GM19043 (cell line): ENCODE measurements at regions not wholly inside any gene's neighbourhood (a gene's known extent, or its start where the extent isn't known, plus 50 kb on each side); places are given as distances from the start of the nearest gene placed in this dataset.

ENCODE experiments used
- ATAC-seq: cut with Tn5 transposase; IDR thresholded peaks from one replicate; pipeline ENCODE4 v1.9.1; 2021; ENCODE audit warnings: low read depth; ENCODE audit not compliant: unreplicated experiment

GRCh38 chr3:190790185-190790584, 72.3 kb downstream of the GMNC start:
- no peak for ATAC-seq

DNA sequence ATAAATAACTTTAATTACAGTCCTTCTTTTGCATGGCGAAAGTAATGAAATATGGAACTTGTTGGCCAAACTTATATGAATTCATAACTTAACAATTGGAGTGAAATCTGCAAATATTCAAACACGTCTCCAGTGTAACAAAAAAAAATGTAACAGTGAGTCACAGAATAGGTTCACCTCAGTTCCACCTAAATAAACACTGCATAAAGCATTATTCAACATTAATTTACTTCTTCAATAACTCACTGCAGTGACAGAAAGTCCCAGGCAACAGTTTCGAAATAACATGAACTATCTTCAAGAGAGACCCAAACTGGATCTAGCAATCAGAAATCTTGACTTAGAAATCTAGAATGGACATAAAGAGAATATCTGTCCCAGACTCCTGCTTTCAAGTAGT, 75.6 kb downstream of the GMNC start:
- ATAC-seq: no peak

DNA sequence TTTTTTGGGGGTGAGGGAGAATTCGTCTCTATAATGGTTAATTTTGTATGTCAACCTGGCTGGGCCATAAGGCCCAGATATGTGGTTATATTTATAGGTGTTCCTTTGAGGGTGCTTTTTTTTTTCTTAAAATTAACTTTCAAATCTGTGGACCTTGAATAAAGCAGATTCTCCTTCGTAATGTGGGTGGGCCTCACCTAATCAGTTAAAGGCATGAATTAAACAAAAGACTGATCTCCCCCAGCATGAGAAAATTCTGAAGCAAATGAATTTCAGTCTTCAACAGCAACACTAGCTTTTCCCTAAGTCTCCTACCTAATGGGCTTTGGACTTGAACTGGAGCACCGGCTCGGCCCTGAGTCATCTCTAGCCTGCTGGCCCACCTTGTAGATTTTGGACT, 77.4 kb downstream of the GMNC start:
- no peak for ATAC-seq

DNA sequence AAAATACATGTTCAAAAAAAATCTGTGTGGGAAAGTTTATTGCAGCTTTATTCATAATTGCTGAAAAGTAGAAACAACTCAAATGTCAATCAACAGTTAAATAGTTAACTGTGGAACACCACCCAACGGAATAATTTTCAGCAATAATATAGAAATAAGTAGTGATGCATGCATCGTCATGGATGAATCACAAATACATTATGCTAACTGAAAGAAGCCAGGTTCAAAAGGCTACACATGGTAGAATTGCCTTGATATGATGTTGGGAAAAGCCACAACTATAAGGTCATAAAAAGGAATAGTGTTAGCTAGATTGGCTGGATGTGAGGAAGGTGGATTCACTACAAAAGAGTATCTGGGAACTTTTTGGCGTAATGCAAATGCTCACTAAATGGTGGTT, 82.0 kb downstream of the GMNC start:
- ATAC-seq: no peak

- no peak for ATAC-seq
These were observed 87.9 kb downstream of the GMNC start for GRCh38 chr3:190774633-190775032.

GRCh38 chr3:190773948-190774347, 88.5 kb downstream of the GMNC start:
- ATAC-seq: no peak

GRCh38 chr3:190772831-190773230, 89.7 kb downstream of the GMNC start:
- no peak for ATAC-seq

GRCh38 chr3:190768891-190769290, 93.6 kb downstream of the GMNC start:
- ATAC-seq: no peak

- ATAC-seq: no peak
These were observed 94.6 kb downstream of the GMNC start for GRCh38 chr3:190767851-190768250.

DNA sequence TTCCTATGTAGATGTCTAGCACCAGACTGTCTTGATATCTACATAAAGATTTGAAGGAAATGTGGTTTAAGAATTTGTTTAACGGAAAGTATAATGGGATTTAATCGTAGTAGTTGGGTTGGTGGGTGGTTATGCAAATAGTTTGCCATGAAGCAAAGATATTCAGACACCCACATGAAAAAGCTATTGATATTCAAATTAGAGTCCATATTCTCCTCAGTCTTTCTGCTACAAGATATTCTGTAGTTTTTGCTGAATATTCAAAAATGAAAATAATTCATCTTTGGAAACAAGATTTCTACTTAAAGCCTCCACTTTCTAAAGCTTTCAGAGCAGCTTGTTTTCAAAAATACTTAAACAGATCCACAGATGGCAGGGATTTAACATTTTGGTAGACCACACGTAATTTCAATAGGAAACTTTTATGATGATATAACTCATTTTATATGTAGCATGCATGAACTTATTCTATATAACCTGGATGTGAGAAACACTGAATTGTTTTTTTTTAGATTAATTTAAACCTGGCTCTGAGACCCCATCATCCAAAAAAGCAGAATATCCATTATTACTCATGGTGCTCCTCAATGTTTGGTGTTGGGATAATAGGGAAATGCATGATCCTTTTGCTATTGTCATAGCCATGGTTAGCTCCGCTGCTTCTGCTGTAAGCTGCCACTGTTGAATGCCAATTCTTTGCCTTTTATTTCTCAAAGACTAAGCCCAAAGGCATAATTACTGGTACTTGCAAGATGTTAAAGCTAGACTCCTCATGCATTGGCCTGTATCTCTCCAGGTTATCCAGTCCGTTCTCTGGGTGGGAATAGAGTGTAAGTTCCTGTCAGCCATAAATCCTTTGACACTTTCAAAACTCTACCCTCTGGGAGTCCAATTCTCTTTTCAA, 98.0 kb downstream of the GMNC start:
- no peak for ATAC-seq

DNA sequence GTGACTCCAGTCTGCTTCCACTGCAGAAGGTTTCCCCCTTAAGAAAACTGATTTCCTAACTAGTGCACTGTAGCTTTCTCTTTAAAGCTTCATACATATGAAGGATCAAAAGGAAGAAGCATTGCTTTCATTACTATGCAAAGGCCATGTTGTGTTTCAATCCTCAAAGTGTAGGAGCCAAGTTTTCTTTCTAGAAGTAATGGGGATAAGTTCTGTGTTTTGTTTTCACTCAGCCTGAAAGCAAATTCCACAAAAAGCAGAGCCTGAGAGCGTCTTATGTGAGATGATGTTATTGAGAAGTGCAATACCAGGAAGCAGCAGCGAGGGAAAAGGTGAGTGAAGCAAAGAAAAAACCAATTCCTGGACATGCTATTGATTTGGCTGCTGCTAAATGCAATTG, 99.7 kb downstream of the GMNC start:
- ATAC-seq: no peak

DNA sequence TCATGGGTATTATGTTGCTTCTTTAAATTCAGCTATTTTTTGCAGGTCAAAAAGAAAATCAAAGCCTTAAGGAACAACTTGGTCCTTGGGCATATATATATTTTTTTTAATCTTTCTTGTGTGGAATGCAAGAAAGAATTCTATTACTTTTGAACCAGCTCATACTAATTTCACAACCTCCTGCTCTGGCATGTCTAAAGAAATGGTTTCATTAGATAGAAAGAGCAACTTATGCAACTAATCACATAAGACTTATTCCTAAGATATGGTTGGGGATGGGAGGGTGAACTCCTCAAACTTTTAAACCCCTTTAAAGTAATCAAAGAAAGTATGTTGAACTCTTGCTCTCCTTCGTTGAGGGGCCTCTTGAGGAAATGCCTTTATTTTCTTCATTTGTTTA, 114.9 kb downstream of the GMNC start:
- ATAC-seq: no peak

GRCh38 chr3:190746986-190747385, 115.5 kb downstream of the GMNC start:
- no peak for ATAC-seq

DNA sequence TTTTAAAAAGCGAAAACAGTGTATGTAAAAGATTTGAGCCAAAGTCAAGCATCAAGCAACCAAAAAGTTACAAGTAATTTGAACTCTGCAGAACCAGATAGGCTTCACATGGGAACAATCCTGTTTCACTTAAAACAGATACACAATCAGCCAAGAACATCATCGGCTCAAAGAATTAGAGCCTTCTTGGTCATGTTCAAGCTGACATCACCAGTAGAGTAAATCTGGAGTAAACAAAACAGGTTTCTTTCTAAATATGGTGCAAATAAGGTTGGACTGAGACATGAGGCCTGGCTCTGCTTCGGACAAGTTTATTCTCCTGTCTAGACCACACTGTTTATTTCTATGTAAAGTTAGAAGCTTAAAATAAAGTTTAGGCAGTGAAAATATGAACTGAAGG, 116.0 kb downstream of the GMNC start:
- no peak for ATAC-seq

DNA sequence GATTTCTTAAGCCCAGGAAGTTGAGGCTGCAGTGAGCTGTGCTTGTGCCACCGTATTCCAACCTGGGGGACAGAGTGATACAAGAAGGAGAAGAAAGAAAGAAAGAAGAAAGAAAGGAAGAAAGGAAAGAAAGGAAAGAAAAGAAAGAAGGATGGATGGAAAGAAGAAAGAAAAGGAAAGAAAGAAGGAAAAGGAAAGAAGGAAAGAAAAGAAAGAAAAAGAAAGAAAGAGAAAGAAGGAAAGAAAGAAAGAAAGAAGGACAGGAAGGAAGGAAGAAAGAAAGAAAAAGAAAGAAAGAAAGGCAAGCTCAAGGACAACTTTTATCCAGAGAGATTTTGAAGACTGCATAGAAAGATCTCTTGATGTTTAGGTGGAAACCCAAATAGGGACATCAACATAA, 120.7 kb downstream of the GMNC start:
- no peak for ATAC-seq

DNA sequence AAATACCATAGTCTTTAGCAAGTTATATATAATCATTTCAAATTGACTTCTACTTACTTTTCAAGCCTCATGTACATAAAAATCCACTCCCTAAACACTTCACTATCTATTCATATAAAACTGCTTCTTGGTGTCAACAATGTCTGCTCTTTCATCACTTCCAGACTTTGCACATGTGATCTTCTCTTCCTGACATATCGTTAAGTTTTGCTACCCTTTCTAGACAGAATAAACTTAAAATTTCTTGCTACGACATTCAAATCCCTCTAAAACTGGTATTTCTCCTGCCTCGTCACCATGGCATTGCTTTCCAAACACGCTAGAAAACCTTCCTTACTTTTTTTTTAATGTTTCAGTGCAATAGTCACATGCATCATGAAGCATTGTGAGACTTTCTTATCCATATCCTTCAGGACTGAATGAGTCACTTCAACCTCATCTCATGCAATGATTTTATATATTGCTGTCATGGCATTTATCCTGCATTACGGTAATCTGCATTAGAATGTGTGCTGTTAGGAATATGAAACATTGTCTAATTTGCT, 122.8 kb downstream of the GMNC start:
- no peak for ATAC-seq

- no peak for ATAC-seq
These were observed 123.8 kb downstream of the GMNC start for GRCh38 chr3:190738636-190739155.

- no peak for ATAC-seq
These were observed 125.0 kb downstream of the GMNC start for GRCh38 chr3:190737446-190737845.

- ATAC-seq: no peak
These were observed 128.0 kb downstream of the GMNC start for GRCh38 chr3:190734490-190734889.

- ATAC-seq: no peak
These were observed 128.8 kb downstream of the GMNC start for GRCh38 chr3:190733591-190734146.

DNA sequence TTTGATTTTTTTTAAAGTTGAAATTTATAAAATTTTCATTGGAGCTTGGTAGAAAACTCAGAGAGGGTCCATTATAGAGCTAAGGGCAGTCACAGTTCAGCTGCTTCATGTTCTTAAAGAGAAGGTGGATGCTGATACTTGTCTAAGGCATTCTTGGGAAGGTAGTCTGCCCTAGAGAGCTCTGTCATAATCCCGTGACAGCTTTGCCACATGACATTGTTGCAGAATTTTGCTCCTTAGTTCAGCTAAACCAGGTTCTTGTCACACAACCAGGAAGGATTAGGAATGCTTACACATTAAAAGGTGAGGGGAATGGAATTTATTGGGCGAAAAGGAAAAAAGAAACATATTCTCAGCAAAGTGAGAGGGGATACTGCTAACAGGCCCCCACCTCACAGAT, 130.9 kb downstream of the GMNC start:
- ATAC-seq: no peak
